ENCODE measurements at regions not wholly inside any gene's neighbourhood (a gene's known extent, or its start where the extent isn't known, plus 50 kb on each side); places are given as distances from the start of the nearest gene placed in this dataset.
A peak's percentile ranks its signal among the peaks of the same experiment; 100 is the strongest.

GRCh38 chr12:23335593-23335992 is 613.9 kb downstream of the SOX5 start (continued):
- TF ChIP-seq ZNF622 (IDR thresholded peaks at IDR 0.05) (no peak), STAT1 (conservative IDR thresholded peaks at IDR 0.05) (no peak), E2F8 (IDR thresholded peaks at IDR 0.05; ENCODE audit: low read depth, partially characterized antibody) (no peak)

- no TSS peak for BruUV-seq (replicated peaks)
- ATAC-seq (no peak), DNase-seq (ENCODE audit: low read depth, low spot score) (no peak), FAIRE-seq (no peak)
- Histone ChIP-seq H3K79me2 (ENCODE audit: control insufficient read depth, insufficient read depth, low read length) (no peaks in the 10 kb centered on the region), H4K20me1 (ENCODE audit: control insufficient read depth, insufficient read depth) (no peaks in the 10 kb centered on the region), H3K27ac (ENCODE audit: control insufficient read depth, insufficient read depth) (no peak overlapping the region), H3K4me1 (ENCODE audit: control insufficient read depth, insufficient read depth, low read length) (no peaks in the 10 kb centered on the region), H3K4me3 (no peak overlapping the region), H3K27me3 (replicated peaks in 1 of 2; ENCODE audit: control insufficient read depth in 2 of 2, insufficient read depth in 2 of 2, low read length in 1 of 2) (no peaks in the 10 kb centered on the region), H2AFZ (ENCODE audit: control insufficient read depth, low read depth, low read length) (no peak overlapping the region), H3K36me3 (ENCODE audit: control insufficient read depth in 2 of 2, insufficient read depth in 2 of 2, low read length in 1 of 2) (no peaks in the 10 kb centered on the region), H3K9ac (ENCODE audit: control insufficient read depth, insufficient read depth, low read length) (no peak overlapping the region), H3K9me3 (replicated peaks; ENCODE audit: control insufficient read depth, insufficient read depth, low read length) (no peaks in the 10 kb centered on the region), H3K4me2 (ENCODE audit: control insufficient read depth, insufficient read depth) (no peak overlapping the region)
- WGBS (ENCODE audit: insufficient coverage, insufficient replicate concordance, low lambda C conversion rate, missing lambda C conversion rate) = 13% methylated on average over 3 of the region's 3 CpGs
- RAD21 ChIA-PET (ENCODE audit: unreplicated experiment) = no interaction called here
- TF ChIP-seq SP1 (IDR thresholded peaks at IDR 0.05; ENCODE audit: low read depth, low read length) = no peak
- no peak for TF ChIP-seq KAT2A (conservative IDR thresholded peaks at IDR 0.05; ENCODE audit: control insufficient read depth, low read depth, low read length)
- no peak for TF ChIP-seq SIN3A (IDR thresholded peaks at IDR 0.05; ENCODE audit: low read depth, low read length)
- TF ChIP-seq POLR2A (IDR thresholded peaks at IDR 0.05; ENCODE audit: low read depth, low read length) = no peak
- TF ChIP-seq CTCF (IDR thresholded peaks at IDR 0.05 in 2 of 3, conservative IDR thresholded peaks at IDR 0.05 in 1 of 3; ENCODE audit: control insufficient read depth in 2 of 3, extremely low read depth in 1 of 3, insufficient read depth in 1 of 3, low read depth in 3 of 3, low read length in 3 of 3) = peak in 1 of 3 experiments; percentile 12; a peak in 1 of 6 replicates
- TF ChIP-seq BACH1 (IDR thresholded peaks at IDR 0.05; ENCODE audit: borderline replicate concordance) = no peak
- TF ChIP-seq EP300 (IDR thresholded peaks at IDR 0.05; ENCODE audit: borderline replicate concordance in 1 of 2, control insufficient read depth in 1 of 2, low read depth in 2 of 2, low read length in 2 of 2) = no peak
- TF ChIP-seq PRDM15 (CRISPR knock-in tag; IDR thresholded peaks at IDR 0.05) = no peak
- peak; percentile 7; the same call in 1 of the 2 replicates for TF ChIP-seq SMC3 (IDR thresholded peaks at IDR 0.05; ENCODE audit: borderline replicate concordance, low read length)
- POLR2A ChIA-PET = no interaction called here
- intact Hi-C loops (cut with micrococcal nuclease; ENCODE audit: unreplicated experiment) = no loop called here
- in situ Hi-C loops (cut with MboI) = no loop called here
- SMC1A ChIA-PET (ENCODE audit: uncharacterized antibody, unreplicated experiment) = no interaction called here
- CTCF ChIA-PET = no interaction called here
Measured at GRCh38 chr12:23337213-23337612, 612.3 kb downstream of the SOX5 start.
